Hepatocyte (in vitro differentiated cells): ENCODE measurements at regions not wholly inside any gene's neighbourhood (a gene's known extent, or its start where the extent isn't known, plus 50 kb on each side); places are given as distances from the start of the nearest gene placed in this dataset.

Experiments used
- EZH2 ChIP-seq: fragments of 200-600 bp; sonication (generic); IDR thresholded peaks from 2 replicates; pipeline ENCODE4 v1.6.1; 2016; ENCODE audit warnings: antibody characterized with exemption, mild to moderate bottlenecking, borderline replicate concordance
- TF ChIP-seq, protein P1 (sequence below): fragments of 200-600 bp; sonication (generic); IDR thresholded peaks from 2 replicates; pipeline ENCODE4 v1.5.1; 2016; ENCODE audit warnings: antibody characterized with exemption, mild to moderate bottlenecking; ENCODE audit not compliant: poor library complexity

DNA sequence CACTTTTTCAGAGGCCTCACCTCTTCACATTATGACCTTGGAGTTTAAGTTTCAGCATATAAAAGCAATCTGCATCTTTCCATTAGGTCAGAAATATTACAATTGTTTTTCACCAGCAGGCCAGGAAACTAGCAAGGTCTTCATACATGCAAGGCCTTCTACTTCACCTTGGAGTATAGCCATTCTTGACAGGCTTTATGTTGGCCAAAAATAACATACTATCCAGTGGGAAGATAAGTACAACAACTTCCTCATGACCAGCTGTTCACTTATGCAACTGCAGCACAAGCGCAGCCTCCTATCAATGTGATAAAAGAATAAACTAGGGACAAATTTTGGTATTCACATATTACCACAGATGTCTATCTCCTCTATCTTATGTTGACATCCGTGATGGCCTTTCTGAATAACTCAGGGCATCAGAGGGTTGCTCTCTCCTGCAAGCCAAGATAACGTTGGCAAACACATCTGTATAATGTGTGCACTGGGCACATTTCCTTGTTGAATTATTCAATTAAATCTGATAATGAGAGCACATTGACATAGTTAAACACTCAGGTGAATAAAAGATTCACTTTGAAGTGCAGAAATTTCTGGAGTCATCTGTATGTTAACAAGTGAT lies 239.8 kb downstream of the FZD1 start:
- TF ChIP-seq, protein P1, sequence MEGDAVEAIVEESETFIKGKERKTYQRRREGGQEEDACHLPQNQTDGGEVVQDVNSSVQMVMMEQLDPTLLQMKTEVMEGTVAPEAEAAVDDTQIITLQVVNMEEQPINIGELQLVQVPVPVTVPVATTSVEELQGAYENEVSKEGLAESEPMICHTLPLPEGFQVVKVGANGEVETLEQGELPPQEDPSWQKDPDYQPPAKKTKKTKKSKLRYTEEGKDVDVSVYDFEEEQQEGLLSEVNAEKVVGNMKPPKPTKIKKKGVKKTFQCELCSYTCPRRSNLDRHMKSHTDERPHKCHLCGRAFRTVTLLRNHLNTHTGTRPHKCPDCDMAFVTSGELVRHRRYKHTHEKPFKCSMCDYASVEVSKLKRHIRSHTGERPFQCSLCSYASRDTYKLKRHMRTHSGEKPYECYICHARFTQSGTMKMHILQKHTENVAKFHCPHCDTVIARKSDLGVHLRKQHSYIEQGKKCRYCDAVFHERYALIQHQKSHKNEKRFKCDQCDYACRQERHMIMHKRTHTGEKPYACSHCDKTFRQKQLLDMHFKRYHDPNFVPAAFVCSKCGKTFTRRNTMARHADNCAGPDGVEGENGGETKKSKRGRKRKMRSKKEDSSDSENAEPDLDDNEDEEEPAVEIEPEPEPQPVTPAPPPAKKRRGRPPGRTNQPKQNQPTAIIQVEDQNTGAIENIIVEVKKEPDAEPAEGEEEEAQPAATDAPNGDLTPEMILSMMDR: no peak
- TF ChIP-seq EZH2: no peak
